Fibroblast of lung (primary cell): ENCODE measurements at regions not wholly inside any gene's neighbourhood (a gene's known extent, or its start where the extent isn't known, plus 50 kb on each side); places are given as distances from the start of the nearest gene placed in this dataset.

Experiments used
- DNase-seq, 2 donors: peaks; one replicate each; pipeline versions ENCODE4 v3.0.0 to v3.0.0-alpha.2; 2010; ENCODE audit warnings: low read depth in 2 of 2
- H2AFZ ChIP-seq: 2 replicates; pipeline ENCODE4 v1.5.1; 2012; ENCODE audit warnings: low read length, control low read depth, inconsistent platforms
- H3K27ac ChIP-seq: 2 replicates; pipeline ENCODE4 v1.5.1; 2011; ENCODE audit warnings: low read length, control low read depth; ENCODE audit not compliant: insufficient read depth
- H3K27me3 ChIP-seq: 2 replicates; pipeline ENCODE4 v1.5.1; 2011; ENCODE audit warnings: mild to moderate bottlenecking, low read length; ENCODE audit not compliant: control insufficient read depth, insufficient read depth
- H3K36me3 ChIP-seq: 2 replicates; pipeline ENCODE4 v1.5.1; 2011; ENCODE audit warnings: low read length; ENCODE audit not compliant: control insufficient read depth, insufficient read depth
- H3K4me1 ChIP-seq: 2 replicates; pipeline ENCODE4 v1.5.1; 2011; ENCODE audit warnings: low read length; ENCODE audit not compliant: control insufficient read depth, insufficient read depth; ENCODE audit errors: extremely low read depth
- H3K4me2 ChIP-seq: 2 replicates; pipeline ENCODE4 v1.5.1; 2011; ENCODE audit warnings: low read length, control low read depth; ENCODE audit not compliant: insufficient read depth; ENCODE audit errors: extremely low read depth
- H3K4me3 ChIP-seq, 4 experiments: fragments of 200-600 bp in 1 of 4; sonication (generic) in 1 of 4; replicated peaks in 1 of 4; 2 replicates each; pipeline ENCODE4 v1.5.1; 2011 to 2016; ENCODE audit warnings: low read length in 4 of 4, low read depth in 3 of 4, mild to moderate bottlenecking in 3 of 4, control low read depth in 2 of 4, inconsistent platforms in 1 of 4, mixed read lengths in 1 of 4; ENCODE audit not compliant: insufficient read depth in 1 of 4; ENCODE audit errors: control extremely low read depth in 1 of 4
- H3K79me2 ChIP-seq: 2 replicates; pipeline ENCODE4 v1.5.1; 2012; ENCODE audit warnings: mild to moderate bottlenecking, low read length, inconsistent platforms; ENCODE audit not compliant: control insufficient read depth, insufficient read depth
- H3K9ac ChIP-seq: 2 replicates; pipeline ENCODE4 v1.5.1; 2011; ENCODE audit warnings: mild to moderate bottlenecking, low read length, control low read depth; ENCODE audit not compliant: insufficient read depth
- H3K9me3 ChIP-seq: 2 replicates; pipeline ENCODE4 v1.5.1; 2012; ENCODE audit warnings: low read depth, low read length; ENCODE audit not compliant: control insufficient read depth, insufficient read depth
- H4K20me1 ChIP-seq: 2 replicates; pipeline ENCODE4 v1.5.1; 2011; ENCODE audit warnings: low read length; ENCODE audit not compliant: control insufficient read depth, insufficient read depth; ENCODE audit errors: extremely low read depth
- EZH2 ChIP-seq: IDR thresholded peaks from 2 replicates; pipeline ENCODE4 v1.5.1; 2012; ENCODE audit warnings: low read length, control low read depth, mild to moderate bottlenecking; ENCODE audit errors: missing control alignments
- TF ChIP-seq, protein P1 (sequence below), 2 donors: IDR thresholded peaks in 1 of 2; conservative IDR thresholded peaks in 1 of 2; 1 replicate in 1 of 2; 2 replicates in 1 of 2; pipeline ENCODE4 v1.5.1; 2011 to 2012; ENCODE audit warnings: low read length in 2 of 2, control low read depth in 1 of 2, inconsistent platforms in 1 of 2, low read depth in 1 of 2, mild to moderate bottlenecking in 1 of 2

DNA sequence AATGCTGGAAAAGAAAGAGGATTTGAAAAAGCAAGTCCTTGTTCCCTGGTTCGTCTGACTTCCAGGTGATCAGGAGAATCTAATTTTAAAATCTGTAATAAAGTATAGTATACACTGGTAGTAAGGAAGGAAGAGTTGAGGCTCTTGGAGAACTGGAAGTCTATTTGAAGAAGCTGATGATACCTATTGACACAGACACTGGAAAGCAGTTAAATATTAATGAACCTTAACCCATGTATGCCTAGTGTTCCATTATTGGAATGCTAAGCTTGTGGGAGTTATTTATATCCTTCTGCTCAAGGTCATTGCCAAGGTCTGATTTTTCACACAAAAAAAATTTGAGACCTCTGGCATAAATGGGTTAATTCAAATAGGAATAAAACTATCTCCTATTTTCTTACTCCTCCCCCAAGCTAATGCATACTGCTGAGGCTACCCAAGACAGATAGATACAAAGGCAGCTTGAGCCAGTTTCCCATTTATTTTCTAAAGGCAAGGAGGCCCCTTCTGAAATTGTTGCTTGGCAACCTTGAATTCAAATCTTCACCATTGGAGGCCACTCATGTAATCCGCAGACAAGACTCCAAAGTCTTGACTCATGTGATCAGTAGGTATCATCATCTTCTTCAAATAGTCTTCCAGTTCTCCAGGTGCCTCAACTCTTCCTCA lies 110.2 kb downstream of the FZD1 start:
- Histone ChIP-seq H3K79me2 (no peaks in the 10 kb centered on the region), H3K4me2 (no peak overlapping the region), H3K36me3 (no peaks in the 10 kb centered on the region), H4K20me1 (no peaks in the 10 kb centered on the region), H3K27me3 (no peaks in the 10 kb centered on the region), H3K9ac (no peak overlapping the region), H2AFZ (no peak overlapping the region), H3K27ac (no peak overlapping the region), H3K4me1 (no peaks in the 10 kb centered on the region), H3K9me3 (no peaks in the 10 kb centered on the region), H3K4me3 (no peak overlapping the region)
- TF ChIP-seq EZH2: no peak
- TF ChIP-seq, protein P1, sequence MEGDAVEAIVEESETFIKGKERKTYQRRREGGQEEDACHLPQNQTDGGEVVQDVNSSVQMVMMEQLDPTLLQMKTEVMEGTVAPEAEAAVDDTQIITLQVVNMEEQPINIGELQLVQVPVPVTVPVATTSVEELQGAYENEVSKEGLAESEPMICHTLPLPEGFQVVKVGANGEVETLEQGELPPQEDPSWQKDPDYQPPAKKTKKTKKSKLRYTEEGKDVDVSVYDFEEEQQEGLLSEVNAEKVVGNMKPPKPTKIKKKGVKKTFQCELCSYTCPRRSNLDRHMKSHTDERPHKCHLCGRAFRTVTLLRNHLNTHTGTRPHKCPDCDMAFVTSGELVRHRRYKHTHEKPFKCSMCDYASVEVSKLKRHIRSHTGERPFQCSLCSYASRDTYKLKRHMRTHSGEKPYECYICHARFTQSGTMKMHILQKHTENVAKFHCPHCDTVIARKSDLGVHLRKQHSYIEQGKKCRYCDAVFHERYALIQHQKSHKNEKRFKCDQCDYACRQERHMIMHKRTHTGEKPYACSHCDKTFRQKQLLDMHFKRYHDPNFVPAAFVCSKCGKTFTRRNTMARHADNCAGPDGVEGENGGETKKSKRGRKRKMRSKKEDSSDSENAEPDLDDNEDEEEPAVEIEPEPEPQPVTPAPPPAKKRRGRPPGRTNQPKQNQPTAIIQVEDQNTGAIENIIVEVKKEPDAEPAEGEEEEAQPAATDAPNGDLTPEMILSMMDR (conservative IDR thresholded peaks at IDR 0.05 in 1 of 2, IDR thresholded peaks at IDR 0.05 in 1 of 2; ENCODE audit: low read depth in 1 of 2, low read length in 2 of 2): no peak
- no peak for DNase-seq

- Histone ChIP-seq H3K36me3 (no peaks in the 10 kb centered on the region), H3K9me3 (no peaks in the 10 kb centered on the region), H3K9ac (no peak overlapping the region), H3K4me2 (no peak overlapping the region), H3K4me1 (no peaks in the 10 kb centered on the region), H3K27me3 (no peaks in the 10 kb centered on the region), H3K4me3 (no peak overlapping the region), H2AFZ (no peak overlapping the region), H3K27ac (no peak overlapping the region), H3K79me2 (no peaks in the 10 kb centered on the region), H4K20me1 (no peaks in the 10 kb centered on the region)
- no peak for DNase-seq
- no peak for TF ChIP-seq EZH2
- TF ChIP-seq, protein P1 (conservative IDR thresholded peaks at IDR 0.05 in 1 of 2, IDR thresholded peaks at IDR 0.05 in 1 of 2; ENCODE audit: low read depth in 1 of 2, low read length in 2 of 2): no peak
Observed at GRCh38 chr7:91375378-91375777, 111.1 kb downstream of the FZD1 start.

DNA sequence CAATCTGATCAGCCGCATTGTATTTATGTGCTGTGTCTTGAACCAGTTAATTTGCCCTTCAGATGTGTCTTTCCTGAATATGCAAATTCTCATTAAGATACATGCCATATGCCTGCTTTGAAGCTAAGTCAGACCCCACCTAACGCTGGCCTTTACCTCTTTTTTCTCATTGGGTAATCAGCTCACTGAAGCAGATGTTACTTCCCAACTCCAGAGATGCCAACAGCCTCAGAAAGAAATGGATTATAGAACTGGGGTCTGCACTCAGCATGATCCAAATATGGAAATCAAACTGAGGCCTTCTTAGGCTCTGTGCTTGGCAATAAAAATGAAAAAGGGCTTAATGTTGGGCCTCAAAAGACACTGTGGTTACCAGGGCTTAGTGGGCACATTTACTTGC lies 113.9 kb downstream of the FZD1 start:
- no peaks in the 10 kb centered on the region for H3K9me3 ChIP-seq
- no peak overlapping the region for H3K4me2 ChIP-seq
- no peak overlapping the region for H3K27ac ChIP-seq
- no peak for TF ChIP-seq EZH2
- TF ChIP-seq, protein P1 (conservative IDR thresholded peaks at IDR 0.05 in 1 of 2, IDR thresholded peaks at IDR 0.05 in 1 of 2; ENCODE audit: low read depth in 1 of 2, low read length in 2 of 2): no peak
- no peak overlapping the region for H3K4me3 ChIP-seq
- no peak overlapping the region for H3K9ac ChIP-seq
- H2AFZ ChIP-seq: no peak overlapping the region
- H3K4me1 ChIP-seq: no peaks in the 10 kb centered on the region
- DNase-seq: no peak
- no peaks in the 10 kb centered on the region for H3K79me2 ChIP-seq
- H3K27me3 ChIP-seq: no peaks in the 10 kb centered on the region
- no peaks in the 10 kb centered on the region for H3K36me3 ChIP-seq
- H4K20me1 ChIP-seq: no peaks in the 10 kb centered on the region
